ENCODE measurements at regions not wholly inside any gene's neighbourhood (a gene's known extent, or its start where the extent isn't known, plus 50 kb on each side); places are given as distances from the start of the nearest gene placed in this dataset.

DNA sequence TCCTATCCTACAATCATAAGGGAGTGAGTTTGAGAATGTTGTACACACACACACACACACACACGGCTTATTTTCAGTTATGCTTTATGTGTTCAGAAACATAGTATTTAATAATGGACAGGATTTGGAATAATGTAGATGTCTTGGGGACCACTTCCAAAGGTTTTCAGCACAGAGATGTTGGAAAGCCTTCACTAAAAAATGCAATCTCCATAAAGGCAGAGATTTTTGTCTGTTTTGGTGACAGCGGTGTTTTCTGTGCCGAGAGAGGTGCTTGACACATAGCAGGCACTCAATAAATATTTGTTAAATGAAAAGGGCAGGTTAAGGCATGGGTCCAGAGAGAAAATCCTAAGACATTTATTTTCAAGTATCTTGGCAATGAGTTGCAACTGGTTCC is 428.2 kb upstream of the RGMA start:
- no peak for DNase-seq

DNA sequence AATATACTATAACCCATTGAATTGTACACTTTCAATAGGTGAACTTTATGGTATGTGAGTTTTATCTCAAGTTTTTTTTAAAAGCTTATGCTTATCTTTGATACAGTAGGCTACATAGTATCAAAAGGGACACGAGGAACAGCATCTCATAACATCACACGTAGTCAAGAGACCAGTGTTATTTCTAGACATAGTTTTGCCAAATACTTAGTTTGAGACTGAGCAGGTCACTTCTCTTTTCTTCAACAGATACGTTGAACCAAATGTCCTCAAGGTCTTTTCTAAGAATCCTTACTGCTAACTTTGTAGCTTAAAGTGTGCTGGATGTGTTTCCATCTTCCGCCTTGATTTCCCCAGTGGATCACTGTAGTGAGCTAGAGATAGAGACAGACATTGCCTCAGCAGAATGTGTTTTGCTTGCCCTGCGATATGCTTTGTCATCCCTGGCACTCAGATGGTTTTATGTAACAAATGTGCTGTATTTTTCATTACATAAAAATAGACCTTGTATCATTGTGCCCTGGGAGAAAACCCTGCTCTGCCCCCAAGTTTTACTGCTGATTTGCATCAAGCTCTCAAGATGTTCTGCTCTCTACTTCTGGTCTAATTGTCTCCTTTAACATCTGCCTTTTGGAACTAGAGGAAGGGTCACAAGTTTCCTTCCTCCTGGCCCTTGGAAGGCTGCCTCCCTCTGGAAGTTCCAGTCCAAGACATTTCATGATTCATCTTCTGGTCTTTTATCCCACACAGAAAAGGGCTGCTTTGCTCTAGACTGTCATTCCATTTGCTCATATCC is 426.4 kb upstream of the RGMA start:
- DNase-seq: no peak

GRCh38 chr15:93506646-93507045 is 417.6 kb upstream of the RGMA start:
- DNase-seq: no peak

GRCh38 chr15:93505506-93505905 is 416.5 kb upstream of the RGMA start:
- no peak for DNase-seq

- DNase-seq: no peak
These were observed 412.9 kb upstream of the RGMA start for GRCh38 chr15:93501946-93502345.

GRCh38 chr15:93500155-93500554 is 411.1 kb upstream of the RGMA start:
- DNase-seq: no peak

GRCh38 chr15:93497291-93497690 is 408.3 kb upstream of the RGMA start:
- no peak for DNase-seq

- no peak for DNase-seq
These were observed 407.9 kb upstream of the RGMA start for GRCh38 chr15:93496888-93497287.

- no peak for DNase-seq
These were observed 407.0 kb upstream of the RGMA start for GRCh38 chr15:93495799-93496637.

- no peak for DNase-seq
These were observed 404.2 kb upstream of the RGMA start for GRCh38 chr15:93493172-93493571.

DNA sequence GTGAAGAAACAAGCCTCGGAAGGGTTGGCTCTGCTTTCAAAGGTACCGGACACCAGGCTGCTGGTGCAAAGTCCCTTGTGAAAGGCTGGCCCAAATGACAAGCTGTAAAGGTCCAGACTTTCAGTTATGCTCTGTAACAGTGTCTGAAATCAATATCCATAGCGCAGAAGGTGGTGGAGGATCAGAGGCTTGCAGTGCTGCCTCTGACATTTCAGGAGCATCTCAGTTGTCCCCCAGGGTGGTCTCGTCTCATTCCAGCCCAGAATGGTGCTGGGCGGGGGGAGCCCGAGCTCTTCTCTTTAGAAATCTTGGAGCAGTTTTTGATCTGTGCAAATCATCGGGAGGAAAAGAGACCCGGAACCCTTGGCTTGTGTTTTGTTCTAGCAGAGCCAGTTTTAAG is 402.3 kb upstream of the RGMA start:
- no peak for DNase-seq

GRCh38 chr15:93488296-93488713 is 399.3 kb upstream of the RGMA start:
- DNase-seq: no peak

GRCh38 chr15:93486407-93487117 is 397.6 kb upstream of the RGMA start:
- DNase-seq: no peak

- no peak for DNase-seq
These were observed 396.7 kb upstream of the RGMA start for GRCh38 chr15:93485438-93486327.

GRCh38 chr15:93483923-93484322 is 394.9 kb upstream of the RGMA start:
- no peak for DNase-seq

DNA sequence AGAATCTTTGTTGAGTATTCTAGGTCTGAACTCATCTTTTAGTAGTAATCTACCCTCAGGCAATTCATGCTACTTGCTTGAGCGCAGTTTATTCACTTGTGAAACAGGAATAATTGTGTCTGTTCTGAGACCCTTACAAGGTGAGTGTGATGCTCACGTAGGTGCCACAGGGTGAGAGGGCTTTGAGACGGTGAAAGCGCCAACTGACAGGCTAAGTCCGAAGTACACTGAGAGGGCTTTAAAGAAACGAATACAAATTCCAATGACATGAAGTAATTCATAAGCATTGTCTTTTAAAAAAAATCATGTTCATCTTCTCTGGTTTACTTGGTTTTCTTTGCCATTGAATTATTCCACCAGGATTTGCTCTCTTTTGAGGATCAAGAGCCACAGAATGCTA is 393.7 kb upstream of the RGMA start:
- no peak for DNase-seq

- DNase-seq: no peak
These were observed 390.7 kb upstream of the RGMA start for GRCh38 chr15:93479715-93480114.

DNA sequence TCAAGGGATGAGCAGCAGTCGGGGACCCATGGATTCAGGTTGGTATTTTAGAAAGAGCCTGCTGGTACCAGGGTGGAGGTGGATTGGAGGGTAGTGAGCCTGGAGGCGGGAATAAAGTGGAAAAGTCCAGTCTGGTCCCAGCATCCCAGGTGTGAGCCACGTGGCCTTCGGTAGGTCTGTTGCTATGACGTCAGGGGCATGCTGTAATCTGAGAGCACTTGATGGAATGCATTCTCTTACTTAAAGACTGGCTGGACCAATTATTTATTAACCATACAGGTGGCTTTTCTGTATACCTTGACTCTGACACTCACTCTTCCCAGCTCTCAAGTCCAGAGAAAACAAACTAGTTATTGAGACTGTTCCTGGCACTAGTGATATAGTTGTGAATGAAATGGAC is 389.9 kb upstream of the RGMA start:
- no peak for DNase-seq

- DNase-seq: no peak
These were observed 388.7 kb upstream of the RGMA start for GRCh38 chr15:93477721-93478120.

DNA sequence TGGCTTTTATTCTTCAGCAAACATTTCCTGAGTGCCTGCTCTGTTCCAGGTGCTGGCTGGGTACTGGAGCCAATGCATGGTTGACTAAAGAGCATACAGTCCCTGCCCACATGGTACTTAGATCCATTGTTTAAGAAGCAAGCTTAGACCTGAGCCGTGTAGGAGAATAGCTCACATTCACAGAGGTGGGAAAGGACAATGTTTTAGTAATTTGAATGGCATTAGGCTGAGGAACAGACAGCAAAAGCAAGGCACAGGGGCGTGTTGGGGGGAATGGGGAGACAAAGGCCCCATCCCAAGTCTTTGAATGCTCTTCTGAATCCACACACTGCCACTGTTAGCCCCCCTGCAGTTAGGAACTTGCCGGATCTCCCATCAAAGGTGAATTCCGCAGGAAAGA is 388.2 kb upstream of the RGMA start:
- DNase-seq: no peak

DNA sequence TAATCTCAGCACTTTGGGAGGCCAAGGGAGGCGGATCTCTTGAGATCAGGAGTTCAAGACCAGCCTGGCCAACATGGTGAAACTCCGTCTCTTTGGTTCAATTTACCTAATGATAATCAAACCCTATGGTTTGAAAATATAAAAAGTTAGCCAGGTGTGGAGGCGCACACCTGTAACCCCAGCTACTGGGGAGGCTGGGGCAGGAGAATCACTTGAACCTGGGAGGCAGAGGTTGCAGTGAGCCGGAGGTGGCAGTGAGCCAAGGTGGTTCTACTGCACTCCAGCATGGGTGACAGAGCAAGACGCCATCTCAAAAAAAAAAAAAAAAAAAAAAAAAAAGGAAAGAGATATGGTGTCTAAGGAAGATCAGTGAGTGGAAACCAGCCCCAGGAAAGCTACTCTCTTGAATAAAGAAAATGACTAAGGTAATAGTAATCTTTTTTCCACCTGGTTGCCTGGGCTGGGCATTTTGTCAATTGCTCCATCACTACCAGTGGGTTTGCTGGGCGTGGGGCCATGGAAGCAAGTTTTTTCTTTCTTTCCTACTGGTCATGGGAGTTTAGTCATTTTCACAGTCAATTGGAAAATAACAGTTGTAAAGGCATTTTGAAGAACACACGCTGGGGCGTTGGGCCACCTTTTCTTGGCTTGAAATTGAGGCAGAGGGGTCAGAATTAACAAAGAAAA is 387.6 kb upstream of the RGMA start:
- DNase-seq: no peak

DNA sequence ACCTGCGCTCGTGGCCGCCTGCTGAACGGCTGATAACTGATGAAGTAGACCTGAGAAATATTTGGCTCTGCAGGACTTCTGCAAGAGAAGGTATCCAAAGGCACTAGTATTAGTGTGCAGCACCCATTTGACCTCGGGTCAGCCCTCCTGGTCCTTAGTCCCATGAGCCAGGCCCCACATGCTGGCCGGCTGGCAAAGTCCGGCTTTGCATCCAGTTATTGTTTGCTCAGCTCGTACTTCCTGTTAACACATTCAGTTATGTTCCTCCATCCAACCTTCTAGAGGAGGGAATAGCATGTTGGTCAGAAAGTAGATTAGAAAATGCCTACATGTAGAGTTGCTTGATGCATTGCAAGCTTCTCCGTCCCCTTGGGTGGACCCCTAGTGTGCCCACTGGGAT is 385.7 kb upstream of the RGMA start:
- no peak for DNase-seq

All from activated CD4-positive, alpha-beta T cell treated with anti-CD3 and anti-CD28 coated beads for 1 hour (primary cell).